ENCODE measurements at regions not wholly inside any gene's neighbourhood (a gene's known extent, or its start where the extent isn't known, plus 50 kb on each side); places are given as distances from the start of the nearest gene placed in this dataset.

DNA sequence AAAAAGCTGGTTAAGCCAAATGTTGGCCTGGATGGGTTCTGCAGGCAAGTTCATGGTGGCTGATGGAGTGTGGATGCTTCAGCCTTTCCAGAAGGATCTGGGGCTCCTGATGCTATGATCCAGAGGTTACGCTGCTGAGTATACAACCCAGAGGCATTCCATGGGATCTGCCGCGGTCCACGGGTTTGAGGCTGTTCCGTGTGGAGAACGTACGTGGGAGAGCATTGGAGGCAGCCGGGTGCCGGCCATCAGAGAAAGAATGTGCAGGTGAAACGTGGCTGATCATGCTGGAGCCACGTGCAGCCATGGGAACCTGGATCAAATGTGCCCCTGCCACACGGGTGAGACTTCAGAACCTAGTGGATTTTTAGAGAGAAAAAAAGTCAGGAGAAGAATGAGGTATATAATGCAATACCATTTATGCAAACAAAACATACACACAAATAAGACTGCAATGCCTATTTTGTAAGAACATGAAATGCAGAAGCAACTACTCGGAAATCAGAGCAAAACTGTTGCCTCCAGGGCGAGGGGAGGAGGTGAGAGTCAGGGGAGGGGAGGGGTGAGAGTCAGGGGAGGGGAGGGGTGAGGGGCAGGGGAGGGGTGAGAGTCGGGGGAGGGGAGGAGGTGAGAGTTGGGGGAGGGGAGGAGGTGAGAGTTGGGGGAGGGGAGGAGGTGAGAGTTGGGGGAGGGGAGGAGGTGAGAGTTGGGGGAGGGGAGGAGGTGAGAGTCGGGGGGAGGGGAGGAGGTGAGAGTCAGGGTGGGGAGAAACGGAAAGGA is 116.5 kb upstream of the C1orf174 start:
- DNase-seq (ENCODE audit: low read depth in 2 of 2) = no peak

DNA sequence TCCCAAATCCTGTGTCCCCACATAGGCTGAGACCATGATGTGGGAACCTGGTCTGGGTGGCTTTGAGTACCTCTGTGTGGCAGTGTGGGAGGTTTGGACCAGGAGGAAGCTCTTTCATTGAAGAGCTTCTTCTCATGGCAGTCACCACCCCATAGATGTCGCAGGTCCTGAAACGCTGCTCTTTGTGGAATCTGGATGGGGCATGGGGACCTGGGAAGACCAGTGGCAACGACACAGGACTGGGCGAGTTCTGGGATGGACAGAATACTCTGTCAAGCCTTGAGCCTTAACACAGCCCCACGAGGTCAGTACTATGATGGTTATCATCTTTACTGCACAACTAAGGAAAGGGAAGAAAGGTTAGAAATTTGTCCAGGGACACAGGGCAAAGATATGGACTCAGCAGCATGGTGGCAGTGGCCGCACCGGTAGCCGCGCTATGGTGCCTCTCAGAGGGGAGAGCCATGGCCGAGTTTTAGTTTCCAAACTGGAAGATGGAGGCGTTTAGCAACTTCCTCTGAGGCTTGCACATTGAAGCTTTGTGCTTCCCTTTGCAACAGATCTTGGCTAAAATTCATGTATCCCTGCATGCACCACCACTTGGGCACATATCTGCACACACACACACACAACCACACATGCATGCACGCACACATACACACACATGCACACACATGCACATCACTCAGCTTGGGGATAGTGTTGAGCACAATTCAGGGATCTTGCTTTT is 117.7 kb upstream of the C1orf174 start:
- DNase-seq (ENCODE audit: low read depth in 2 of 2) = no peak

DNA sequence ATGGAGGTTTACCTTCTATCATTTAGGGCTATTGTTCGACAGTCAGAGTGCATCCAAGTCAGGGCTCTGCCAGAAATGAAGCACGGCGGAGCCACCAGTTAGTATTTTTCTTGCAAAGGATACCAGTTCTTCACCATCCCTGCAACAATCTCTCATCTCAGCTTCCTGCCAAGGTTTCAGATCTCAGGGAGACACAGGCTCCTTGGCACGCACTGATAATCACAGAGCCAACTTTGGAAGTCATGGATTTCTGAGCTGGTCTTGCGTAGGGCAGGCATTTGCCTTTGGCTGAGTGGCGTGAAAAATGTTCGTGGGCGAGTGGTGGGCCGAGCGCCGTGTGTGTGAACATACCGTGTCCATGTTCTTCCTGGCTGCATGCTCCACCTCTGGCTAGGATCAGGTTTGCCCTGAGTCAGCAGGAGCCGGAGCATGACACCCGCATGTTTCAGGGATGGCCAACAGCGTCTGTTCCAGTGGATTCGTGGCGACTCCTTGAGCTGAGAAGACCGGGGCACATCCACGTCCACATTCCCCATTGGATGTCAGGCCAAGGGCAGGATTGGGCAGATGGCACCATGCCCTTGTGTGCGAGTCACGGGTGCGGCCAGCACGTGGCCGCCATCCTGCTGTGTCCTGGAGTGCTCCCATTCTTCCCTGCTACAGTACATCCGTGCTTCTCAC is 118.5 kb upstream of the C1orf174 start:
- no peak for DNase-seq (ENCODE audit: low read depth in 2 of 2)

DNA sequence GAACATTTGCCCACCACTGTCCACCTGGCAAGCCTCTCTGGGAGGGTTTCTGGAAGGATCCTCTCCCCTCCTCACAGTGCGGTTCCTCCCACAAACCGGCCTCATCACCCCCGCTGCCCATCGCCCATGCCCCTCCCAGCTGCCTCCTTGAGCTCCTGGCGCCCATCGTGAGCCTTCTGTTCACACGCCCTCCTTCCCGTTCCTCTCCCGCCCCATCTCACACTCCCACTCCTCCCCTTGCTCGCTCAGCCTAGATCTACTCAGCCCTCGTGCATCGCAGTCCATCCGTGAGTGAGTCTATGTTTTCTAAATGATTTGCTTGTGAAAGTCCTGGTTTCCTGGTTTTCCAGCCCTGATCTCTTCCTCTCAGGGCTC is 119.1 kb upstream of the C1orf174 start:
- no peak for DNase-seq (ENCODE audit: low read depth in 2 of 2)

DNA sequence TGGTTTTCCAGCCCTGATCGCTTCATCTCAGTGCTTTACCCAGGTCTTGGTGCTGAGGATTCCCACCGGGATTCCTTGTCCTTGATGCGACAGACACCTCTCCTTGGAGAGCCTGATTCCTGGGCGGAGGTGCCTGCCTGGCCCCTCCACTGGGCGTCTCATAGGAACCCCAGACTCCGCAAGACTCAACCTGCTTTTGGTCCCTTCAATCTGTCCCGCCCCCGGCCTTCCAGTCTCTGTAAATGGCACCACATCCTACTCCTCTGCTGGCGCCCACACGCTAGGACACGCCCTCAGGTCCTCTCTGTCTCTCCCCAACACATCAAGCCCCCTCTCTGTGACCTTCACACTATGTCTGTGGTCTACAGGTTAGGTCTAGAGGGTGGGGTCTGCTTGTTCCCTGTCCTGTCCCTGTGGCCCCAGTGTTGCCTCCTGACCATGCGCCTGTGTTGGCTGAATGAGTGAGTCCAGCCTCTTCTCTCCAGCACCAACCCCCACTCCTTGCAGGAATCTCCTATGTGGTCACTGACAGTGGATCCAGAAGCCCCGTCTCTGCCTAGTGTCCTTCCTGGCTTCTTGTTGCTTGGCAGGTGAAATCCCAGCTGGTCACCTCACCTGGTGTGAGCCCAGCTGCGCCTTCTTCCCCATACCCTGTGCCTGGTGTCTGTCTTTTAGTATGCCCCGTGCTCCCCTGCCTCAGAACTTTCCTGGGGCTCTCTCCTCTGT is 119.7 kb upstream of the C1orf174 start:
- no peak for DNase-seq (ENCODE audit: low read depth in 2 of 2)

DNA sequence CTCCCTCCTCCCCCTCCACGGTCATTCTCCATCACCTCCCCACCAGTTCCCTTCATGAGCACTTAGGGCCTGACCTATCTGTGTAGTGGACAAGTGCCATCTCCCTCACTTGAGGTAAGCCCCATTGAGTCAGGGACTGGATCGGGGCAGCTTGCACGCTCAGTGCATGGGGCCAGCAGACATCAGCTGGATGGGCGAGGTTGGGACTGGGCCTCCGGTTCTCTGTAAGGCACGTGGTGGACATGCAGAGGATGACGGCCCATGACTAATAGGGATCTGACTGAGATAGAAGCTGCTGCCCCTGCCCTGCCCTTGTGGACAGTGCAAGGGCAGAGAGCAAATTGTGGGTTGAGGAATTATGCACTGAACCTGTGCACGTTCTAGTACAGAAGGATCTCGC is 120.4 kb upstream of the C1orf174 start:
- no peak for DNase-seq (ENCODE audit: low read depth in 2 of 2)

DNA sequence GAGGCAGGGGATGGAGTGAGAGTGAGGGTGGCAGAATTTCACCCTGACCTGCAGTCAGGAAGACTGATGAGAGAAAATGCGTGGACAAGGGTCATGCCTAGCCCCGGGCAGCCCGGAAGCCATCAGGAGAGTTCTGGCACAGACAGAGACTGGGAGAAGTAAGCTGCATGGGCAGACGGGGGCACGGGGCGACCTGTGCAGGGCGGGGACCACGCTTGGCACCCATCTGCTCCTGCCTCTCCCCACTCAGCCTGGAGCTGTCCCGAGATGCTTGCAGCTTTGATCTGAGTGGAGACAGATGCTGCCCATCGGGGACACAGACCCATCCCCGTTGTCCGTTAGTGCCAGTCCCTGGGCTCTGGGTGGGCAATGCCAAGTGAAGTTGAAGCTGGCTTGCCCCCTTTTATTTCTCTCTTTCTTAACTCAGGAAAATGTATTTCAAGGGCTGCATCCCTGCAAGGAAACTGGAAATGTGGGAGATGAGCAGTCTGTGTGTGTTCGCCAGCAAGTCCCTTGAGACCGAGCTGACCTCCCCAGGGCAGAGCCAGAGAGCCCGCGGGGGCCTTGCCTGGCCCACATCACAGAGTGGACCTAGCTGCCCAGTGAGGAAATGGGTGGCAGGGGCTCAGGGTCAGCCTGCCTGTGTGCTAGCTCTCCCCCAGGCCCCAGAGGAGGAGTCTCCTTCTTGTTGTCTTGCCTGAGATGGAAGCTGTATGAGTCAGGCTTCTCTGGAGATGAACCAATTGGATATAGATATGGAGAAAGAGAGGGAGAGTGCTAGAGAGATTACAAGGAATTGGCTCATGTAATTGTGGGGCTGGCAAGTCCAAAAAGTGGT is 121.3 kb upstream of the C1orf174 start:
- DNase-seq (ENCODE audit: low read depth in 2 of 2) = no peak

DNA sequence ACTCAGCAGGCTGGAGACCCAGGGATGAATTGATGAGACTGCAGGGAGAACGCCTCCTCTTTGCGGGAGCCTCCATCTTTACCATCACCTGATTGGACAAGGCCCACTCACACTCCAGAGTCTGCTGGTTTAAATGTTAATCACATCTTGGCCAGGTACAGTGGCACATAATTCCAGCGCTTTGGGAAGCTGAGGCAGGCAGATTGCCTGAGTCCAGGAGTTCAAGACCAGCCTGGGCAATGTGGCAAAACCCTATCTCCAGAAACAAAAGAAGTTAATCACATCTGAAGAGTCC is 121.8 kb upstream of the C1orf174 start:
- no peak for DNase-seq (ENCODE audit: low read depth in 2 of 2)

DNA sequence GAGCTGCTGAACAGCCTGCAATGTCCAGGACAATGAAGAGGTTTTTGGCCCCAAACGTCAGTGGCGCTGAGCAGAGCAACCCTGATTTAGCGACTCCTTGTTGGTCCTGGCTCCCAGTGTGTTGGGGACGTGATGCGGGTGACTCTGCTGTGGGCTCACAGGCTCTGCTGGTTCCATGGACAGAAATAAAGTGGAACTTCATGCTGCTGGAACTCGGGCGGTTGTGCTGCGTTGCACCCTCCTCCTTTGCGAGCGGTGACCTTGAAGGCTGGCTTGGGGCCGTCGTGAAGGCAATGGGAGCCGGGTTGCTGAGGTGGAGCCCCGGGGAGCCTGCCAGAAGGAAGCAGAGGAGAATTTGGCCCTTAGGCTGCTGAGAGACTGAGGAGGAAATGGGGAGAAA is 122.6 kb upstream of the C1orf174 start:
- no peak for DNase-seq (ENCODE audit: low read depth in 2 of 2)

DNA sequence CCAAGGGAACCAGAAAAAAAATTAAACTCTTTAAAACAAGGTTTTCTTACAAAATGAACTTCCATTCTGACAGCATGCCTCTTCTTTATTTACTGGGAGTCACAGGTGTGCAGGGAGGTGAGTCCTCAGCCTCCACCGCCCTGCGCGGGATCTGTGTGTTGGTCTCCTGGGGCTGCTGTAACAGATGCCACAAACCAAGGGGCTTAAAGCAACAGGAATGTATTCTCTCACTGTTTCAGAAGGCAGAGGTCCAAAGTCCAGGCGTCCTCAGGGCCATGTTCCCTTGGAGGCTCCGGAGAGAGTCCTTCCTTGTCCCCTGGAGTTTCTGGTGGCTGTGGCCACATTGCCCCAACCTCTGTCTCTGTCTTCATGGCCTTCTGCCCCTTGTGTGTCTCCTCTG is 123.6 kb upstream of the C1orf174 start:
- DNase-seq (ENCODE audit: low read depth in 2 of 2) = no peak

DNA sequence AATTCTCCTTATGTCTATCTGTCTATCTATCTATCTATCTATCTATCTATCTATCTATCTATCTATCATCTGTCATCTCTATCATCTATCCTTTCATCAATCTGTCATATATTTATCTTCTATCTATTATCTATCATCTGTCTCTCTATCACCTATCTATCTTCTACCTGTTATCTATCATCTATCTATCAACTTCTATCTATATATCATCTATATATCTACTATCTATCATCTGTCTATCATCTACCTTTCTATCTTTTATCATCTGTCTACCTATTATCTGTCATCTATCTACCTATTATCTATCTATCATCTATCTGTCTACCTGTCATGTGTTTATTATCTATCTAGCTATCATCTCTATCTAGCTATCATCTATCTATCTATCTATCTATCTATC is 124.7 kb upstream of the C1orf174 start:
- no peak for DNase-seq (ENCODE audit: low read depth in 2 of 2)

DNA sequence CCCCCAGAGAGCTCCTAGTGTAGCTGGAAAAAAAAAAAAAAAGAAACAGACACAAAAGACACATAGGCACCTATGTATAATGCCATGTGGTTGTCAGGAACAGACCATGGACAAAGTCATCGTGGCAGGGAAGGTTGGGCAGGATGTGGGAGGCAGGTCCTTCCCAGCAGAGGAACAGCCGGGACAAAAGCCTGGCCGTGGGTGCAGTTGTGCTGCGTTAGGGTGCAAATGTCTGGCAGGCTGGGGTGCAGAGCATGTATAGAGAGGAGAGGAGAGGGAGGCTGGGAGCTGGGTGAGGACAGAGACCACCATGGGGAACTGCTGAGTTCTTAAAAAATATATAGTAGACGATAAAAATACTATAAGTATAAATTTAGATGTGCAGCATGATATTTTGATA is 125.7 kb upstream of the C1orf174 start:
- no peak for DNase-seq (ENCODE audit: low read depth in 2 of 2)

DNA sequence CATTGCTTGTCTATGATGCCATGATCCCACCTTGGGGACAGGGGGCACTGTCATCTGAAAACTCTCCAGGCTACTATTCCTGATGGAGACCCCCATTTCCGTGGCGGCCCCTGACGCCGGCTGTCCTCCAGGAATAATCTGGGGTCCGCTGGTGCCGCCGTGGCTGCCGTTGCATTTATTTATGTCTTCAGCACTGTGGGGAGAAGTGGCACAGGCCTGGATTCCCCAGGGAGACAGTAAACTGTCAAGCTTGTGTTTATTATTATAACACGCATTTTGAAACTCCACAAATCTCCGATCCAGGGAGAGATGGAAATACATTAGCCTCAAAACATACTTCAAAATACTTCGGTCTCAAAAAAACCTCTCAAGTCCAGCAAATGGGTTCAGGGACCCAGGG is 126.9 kb upstream of the C1orf174 start:
- no peak for DNase-seq (ENCODE audit: low read depth in 2 of 2)

DNA sequence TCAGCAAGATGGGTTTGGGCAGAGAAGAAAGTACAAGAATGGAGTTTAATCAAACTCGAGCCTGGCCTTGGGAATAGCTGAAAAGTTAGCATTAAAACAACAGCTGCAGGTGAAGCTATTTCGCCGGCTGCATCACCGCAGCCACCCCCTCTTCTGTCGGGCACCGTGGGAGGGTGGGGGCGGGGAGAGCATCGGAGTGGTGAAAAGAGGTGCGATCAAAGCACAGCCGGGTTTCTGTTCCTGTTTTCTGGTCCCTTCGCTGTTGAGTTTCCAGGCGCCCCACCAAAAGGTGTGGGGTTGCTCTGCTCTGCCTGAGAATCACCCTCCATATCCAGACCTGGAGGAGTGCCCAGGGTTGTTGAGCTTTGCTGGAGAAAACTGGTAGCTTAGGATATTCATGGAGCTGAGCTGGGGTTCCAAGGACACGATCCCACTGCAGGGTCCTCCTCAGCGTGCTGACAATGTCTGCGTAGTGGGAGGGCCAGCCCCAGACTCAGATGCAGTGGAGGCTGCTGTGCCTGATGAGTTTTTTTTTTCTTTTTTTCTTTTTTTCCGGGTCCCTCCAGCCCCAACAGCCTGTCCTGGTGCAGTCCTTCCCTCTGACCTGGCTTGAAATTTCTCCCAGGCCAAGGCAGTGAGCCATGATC is 127.5 kb upstream of the C1orf174 start:
- DNase-seq (ENCODE audit: low read depth in 2 of 2) = no peak

DNA sequence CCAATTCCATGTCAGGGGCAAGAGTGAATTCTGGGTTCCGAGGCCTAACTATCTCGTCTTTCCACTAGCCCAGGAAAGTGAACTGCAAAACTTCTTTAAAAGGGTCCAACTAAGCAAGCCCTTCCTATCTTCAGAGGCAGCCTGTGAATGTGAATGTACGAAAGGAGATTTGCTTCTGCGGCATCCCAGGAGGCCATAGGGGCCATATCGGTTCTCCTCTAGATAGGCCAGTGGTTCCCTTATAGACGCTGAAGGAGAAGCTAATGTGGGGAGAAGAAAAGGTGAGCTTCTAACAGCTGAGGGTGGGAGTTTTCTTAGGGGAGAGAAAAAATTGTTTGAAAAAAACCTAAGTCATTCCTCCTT is 128.0 kb upstream of the C1orf174 start:
- DNase-seq (ENCODE audit: low read depth in 2 of 2) = no peak

DNA sequence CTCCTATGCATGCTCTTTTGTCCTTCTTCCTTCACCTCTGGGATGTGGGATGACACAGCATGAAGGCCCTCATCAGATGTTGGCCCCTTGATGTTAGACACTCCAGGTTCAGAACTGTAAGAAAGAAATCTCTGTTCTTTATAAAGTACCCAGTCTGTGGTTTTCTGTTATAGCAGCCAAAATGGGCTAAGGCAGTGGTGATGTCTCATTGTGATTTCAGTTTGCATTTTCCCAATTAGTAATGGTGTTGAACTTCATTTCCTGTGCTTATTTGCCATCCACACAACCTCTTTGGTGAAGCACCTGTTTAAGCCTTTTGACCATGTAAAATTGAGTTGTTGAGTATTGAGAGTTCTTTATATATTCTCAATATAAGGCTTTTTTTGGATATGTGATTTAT is 129.3 kb upstream of the C1orf174 start:
- no peak for DNase-seq (ENCODE audit: low read depth in 2 of 2)

DNA sequence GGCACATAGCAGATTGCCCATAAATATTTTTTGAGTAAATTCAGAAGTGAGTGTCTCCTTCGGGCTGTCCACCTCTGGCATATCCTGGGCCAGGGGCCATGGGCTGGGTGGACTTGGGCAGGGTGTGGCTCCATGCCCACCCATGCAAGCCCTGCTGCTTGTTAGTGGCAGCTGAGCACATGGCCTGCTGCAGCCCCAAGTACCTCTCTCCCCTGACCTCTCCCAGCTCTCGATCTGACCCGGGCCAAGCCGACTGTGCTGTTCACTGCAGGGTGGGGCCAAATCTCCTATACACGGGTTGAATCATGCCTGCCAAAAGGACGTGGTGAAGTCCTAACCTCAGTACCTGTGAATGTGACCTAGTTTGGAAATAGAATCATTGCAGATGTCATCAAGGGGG is 132.5 kb upstream of the C1orf174 start:
- DNase-seq (ENCODE audit: low read depth in 2 of 2) = no peak

DNA sequence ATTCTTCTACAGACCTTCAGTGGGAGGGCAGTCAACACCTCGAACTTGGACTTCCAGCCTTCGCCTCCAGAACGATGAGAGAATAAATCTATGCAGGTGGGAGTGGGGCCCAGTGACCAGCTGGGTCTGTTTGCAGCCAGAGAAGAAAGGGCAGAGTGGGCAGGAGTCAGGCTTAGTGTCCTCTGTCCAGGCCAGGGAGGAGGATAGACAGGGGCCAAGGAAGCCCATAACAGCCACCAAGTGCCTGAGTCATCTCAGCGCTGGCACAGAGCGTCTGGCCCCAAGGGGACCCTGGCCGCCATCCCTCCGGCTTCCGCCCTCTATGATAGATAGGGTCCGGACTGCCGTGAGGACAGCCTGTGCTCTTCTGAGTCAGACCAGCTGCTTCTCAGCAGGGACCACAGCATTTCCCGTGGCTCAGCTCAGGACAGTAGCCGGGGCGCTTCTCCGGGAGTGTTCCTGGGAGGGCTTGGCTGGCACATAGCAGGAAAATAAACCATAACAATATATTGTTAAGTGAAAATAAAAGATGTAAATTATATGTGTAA is 133.1 kb upstream of the C1orf174 start:
- DNase-seq (ENCODE audit: low read depth in 2 of 2) = no peak

DNA sequence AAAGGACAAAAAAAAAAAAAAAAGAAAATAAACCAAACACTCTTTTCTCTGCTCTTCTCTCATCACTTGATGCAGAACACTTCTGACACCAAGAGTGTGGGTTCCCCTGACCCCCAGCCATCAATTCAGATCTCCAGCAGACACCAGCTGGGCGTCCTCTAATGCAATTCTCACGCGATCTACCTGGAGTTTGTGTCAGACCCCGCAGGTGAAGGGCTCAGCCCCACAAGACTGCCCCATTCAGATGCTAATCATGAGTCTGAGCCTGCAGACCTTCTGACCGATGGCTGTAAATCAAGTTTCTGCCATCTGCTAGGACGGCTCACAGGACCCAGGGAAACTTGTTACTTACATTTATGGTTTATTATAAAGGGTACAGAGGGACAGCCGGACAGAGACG is 133.6 kb upstream of the C1orf174 start:
- DNase-seq (ENCODE audit: low read depth in 2 of 2) = no peak

DNA sequence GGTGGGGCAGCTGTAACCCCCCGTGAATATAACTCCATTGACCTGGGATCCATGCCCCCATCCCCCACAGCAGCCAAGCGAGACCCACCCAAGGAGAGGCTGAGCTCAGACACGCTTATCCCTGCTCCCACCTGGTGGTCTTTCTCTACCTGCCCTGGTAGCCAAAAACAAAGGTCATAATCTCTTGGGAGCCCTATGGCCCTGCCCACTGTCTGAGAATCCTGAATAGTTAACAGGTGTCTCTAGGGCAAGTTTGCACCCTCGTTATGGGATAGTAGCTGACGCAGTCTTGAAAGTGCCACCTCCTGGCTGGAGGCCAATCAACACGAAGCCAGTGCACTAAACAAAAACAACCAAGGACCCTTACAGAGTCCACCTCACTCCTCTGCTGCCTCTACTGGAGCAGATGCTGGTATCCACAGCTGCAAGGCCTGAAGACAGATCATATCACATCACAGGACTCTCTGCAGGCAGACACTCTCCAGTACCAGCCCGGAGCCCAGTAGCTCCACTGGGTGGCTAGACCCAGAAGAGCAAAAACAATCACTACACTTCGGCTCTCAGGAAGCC is 134.3 kb upstream of the C1orf174 start:
- no peak for DNase-seq (ENCODE audit: low read depth in 2 of 2)

DNA sequence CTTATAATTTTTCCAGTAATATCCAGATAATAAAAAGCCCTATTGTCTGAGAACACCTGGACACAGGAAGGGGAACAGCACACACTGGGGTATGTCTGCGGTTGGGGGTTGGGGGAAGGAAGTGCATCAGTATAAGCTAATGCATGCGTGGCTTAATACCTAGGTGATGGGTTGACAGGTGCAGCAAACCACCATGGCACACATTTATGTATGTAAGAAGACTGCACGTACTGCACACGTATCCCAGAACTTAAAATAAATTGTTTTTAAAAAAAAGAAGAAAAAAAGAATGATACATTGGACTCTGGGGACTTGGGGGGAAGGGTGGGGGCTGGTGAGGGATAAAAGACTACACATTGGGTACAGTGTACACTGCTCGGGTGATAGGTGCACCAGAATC is 144.9 kb upstream of the C1orf174 start:
- no peak for DNase-seq (ENCODE audit: low read depth in 2 of 2)

Data from stimulated activated CD4-positive, alpha-beta T cell treated with anti-CD3 and anti-CD28 coated beads, Interleukin-1b, Interleukin-23, amount 100 ng/mL, for 1 hour (primary cell).